MCF 10A (cell line): ENCODE measurements at regions not wholly inside any gene's neighbourhood (a gene's known extent, or its start where the extent isn't known, plus 50 kb on each side); places are given as distances from the start of the nearest gene placed in this dataset.
A peak's percentile ranks its signal among the peaks of the same experiment; 100 is the strongest.

Source experiments
- BruUV-seq: library from RNA; stranded (reverse); fragments of 400-500 nt; replicated peaks from 2 replicates; lab custom pipeline; 2021; lab: Mats Ljungman, UMichigan
- CTCF ChIA-PET: fragments of 300-600 bp; sonication (Branson Sonifier 250); formaldehyde crosslinking; extraction: SDS; loops from one replicate; lab custom pipeline; 2021; ENCODE audit warnings: antibody characterized with exemption, inconsistent platforms; lab: Yijun Ruan, JAX
- POLR2A ChIA-PET: fragments of 300-600, 350-650 bp; sonication (Branson Sonifier 250); formaldehyde crosslinking; extraction: SDS; loops from one replicate; lab custom pipeline; 2020; ENCODE audit warnings: antibody characterized with exemption, inconsistent platforms; lab: Yijun Ruan, JAX
- DNase-seq: peaks from one replicate; pipeline ENCODE4 v3.0.0-alpha.2; 2018; ENCODE audit not compliant: unreplicated experiment
- H3K27ac Mint-ChIP-seq: one replicate; pipeline ENCODE4 v1.8.0; 2022; ENCODE audit warnings: mild to moderate bottlenecking, low read depth, mixed read lengths; ENCODE audit not compliant: unreplicated experiment
- H3K27me3 Mint-ChIP-seq: one replicate; pipeline ENCODE4 v1.8.0; 2022; ENCODE audit warnings: mixed read lengths; ENCODE audit not compliant: insufficient read depth, unreplicated experiment
- H3K36me3 Mint-ChIP-seq: one replicate; pipeline ENCODE4 v1.8.0; 2022; ENCODE audit warnings: mild to moderate bottlenecking, moderate library complexity, mixed read lengths; ENCODE audit not compliant: insufficient read depth, unreplicated experiment
- H3K4me1 Mint-ChIP-seq: one replicate; pipeline ENCODE4 v1.8.0; 2022; ENCODE audit warnings: mixed read lengths; ENCODE audit not compliant: insufficient read depth, unreplicated experiment
- H3K4me3 Mint-ChIP-seq: one replicate; pipeline ENCODE4 v1.8.0; 2022; ENCODE audit warnings: mild to moderate bottlenecking, moderate library complexity, mixed read lengths; ENCODE audit not compliant: unreplicated experiment
- H3K9me3 Mint-ChIP-seq: one replicate; pipeline ENCODE4 v1.8.0; 2022; ENCODE audit warnings: mixed read lengths; ENCODE audit not compliant: unreplicated experiment
- CTCF ChIP-seq: fragments of 200-600 bp; IDR thresholded peaks from one replicate; pipeline ENCODE4 v1.8.0; 2022; ENCODE audit warnings: antibody characterized with exemption, mild to moderate bottlenecking; ENCODE audit not compliant: unreplicated experiment
- intact Hi-C: fragments of 100-400 bp; cut with micrococcal nuclease; formaldehyde crosslinking; loops from 2 replicates; pipeline ENCODE4 v1.14.1; 2022

GRCh38 chr3:193831495-193832455 is 238.8 kb downstream of the OPA1 start:
- peak; percentile 100 for DNase-seq
- ChIA-PET POLR2A (interaction anchor here (0.6 to 12.7 kb wide), 22 partner anchors 9 to 499 kb away, joined by 3 to 162 read pairs (median 8); partner anchors contain the start of gene HES1), CTCF (interaction anchor here (0.6 to 1.8 kb wide), 5 partner anchors 39 to 311 kb away, joined by 3 read pairs; no protein-coding TSS in a partner anchor)
- no peaks in the 10 kb centered on the region for H3K27me3 Mint-ChIP-seq
- peaks cover 56% of the 10 kb centered on the region for H3K4me1 Mint-ChIP-seq
- H3K9me3 Mint-ChIP-seq: no peaks in the 10 kb centered on the region
- peak overlapping the region; percentile 100 for H3K27ac Mint-ChIP-seq
- H3K4me3 Mint-ChIP-seq: peak overlapping the region; percentile 61
- intact Hi-C loops: loop anchor here (1.0 to 5.0 kb wide), 7 partner anchors 27 to 491 kb away; partner anchors contain the start of gene HES1
- BruUV-seq: no TSS peak
- H3K36me3 Mint-ChIP-seq: peaks cover 35% of the 10 kb centered on the region
- no peak for TF ChIP-seq CTCF

GRCh38 chr3:193832833-193833413 is 239.9 kb downstream of the OPA1 start:
- H3K27me3 Mint-ChIP-seq: no peaks in the 10 kb centered on the region
- ChIA-PET CTCF (interaction anchor here (1.1 to 1.5 kb wide), 3 partner anchors 25 to 52 kb away, joined by 3 to 7 read pairs (median 4); no protein-coding TSS in a partner anchor), POLR2A (interaction anchor here (0.7 to 12.7 kb wide), 10 partner anchors 12 to 490 kb away, joined by 3 to 162 read pairs (median 10); partner anchors contain the start of gene HES1)
- peak overlapping the region; percentile 100 for H3K27ac Mint-ChIP-seq
- H3K36me3 Mint-ChIP-seq: peaks cover 35% of the 10 kb centered on the region
- no peaks in the 10 kb centered on the region for H3K9me3 Mint-ChIP-seq
- peak; percentile 8 for DNase-seq
- intact Hi-C loops: loop anchor here (5.0 kb wide), 1 partner anchor 239 kb away; no protein-coding TSS in a partner anchor
- no TSS peak for BruUV-seq
- peaks cover 65% of the 10 kb centered on the region for H3K4me1 Mint-ChIP-seq
- TF ChIP-seq CTCF: no peak
- no peak overlapping the region for H3K4me3 Mint-ChIP-seq

DNA sequence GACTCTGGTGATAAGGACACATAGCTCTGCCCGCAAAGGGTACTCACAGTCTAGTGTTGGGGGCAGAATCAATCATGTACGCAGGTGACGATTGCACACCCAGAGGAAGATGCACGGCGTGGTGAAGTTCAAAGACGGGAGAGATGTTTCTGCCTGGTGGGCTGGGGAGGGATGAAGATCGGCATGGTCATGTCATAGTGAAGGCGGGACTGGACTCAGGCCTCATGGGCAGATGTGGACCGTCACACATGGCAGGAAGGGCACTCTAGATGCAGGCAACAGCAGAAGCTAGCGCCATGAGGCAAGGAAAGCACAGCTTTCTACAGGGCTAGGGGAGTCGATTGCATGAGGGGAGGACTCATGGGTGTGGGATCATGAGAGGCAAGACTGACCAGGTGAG is 240.6 kb downstream of the OPA1 start:
- intact Hi-C loops: loop anchor here (5.0 kb wide), 1 partner anchor 239 kb away; no protein-coding TSS in a partner anchor
- TF ChIP-seq CTCF: no peak
- H3K9me3 Mint-ChIP-seq: no peaks in the 10 kb centered on the region
- H3K4me1 Mint-ChIP-seq: peaks cover 65% of the 10 kb centered on the region
- H3K27ac Mint-ChIP-seq: no peak overlapping the region
- H3K4me3 Mint-ChIP-seq: no peak overlapping the region
- POLR2A ChIA-PET: interaction anchor here (0.6 to 12.7 kb wide), 8 partner anchors 38 to 484 kb away, joined by 3 to 162 read pairs (median 4); partner anchors contain the start of gene HES1
- H3K27me3 Mint-ChIP-seq: no peaks in the 10 kb centered on the region
- CTCF ChIA-PET: interaction anchor here (1.1 to 1.5 kb wide), 3 partner anchors 25 to 52 kb away, joined by 3 to 7 read pairs (median 4); no protein-coding TSS in a partner anchor
- peaks cover 35% of the 10 kb centered on the region for H3K36me3 Mint-ChIP-seq
- BruUV-seq: no TSS peak
- DNase-seq: no peak
